ENCODE measurements at regions not wholly inside any gene's neighbourhood (a gene's known extent, or its start where the extent isn't known, plus 50 kb on each side); places are given as distances from the start of the nearest gene placed in this dataset.
"Not testable (repeated sequence)": the region's sequence is repeated elsewhere in the genome, so short reads cannot be mapped to it uniquely, and the experiment has no call there.

DNA sequence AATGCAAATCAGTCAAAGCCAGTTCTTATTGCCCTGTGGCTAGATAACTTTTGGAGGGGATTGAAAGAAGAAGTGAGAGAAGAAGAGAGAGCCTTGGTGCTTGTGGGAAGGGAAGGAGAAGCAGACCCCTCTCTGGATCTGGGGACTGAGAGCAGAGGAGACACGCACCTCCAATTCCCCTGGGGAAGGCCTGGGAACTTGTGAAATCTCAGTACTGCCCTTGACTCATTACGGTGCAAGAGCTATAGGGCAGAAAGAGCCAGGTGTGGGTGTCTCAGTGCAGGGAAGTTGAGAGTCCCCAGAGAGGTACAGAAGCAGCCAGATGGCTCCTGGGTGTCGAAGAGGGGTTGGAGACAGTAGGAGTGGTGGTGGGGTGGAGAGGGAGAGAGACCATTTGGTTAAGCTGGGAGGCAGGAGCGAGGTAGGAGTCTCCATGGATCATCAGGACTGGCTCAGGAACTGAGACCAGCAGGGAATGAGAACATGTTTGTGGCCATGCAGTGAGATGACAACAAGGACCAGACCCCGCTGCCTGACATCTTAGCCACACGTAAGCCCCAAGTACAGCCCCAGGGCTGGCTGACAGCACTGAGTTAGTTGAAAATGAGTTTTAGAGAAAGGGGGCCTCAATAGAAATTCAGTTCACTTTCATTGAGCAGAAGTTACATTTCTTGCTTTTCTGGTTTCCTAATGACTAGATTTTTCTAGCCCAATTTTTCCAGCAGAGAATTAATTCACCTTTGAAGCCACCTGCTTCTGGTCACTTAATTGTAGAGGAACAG lies 238.2 kb downstream of the BUB3 start:
- no peak overlapping the region for H3K27ac Mint-ChIP-seq
- ATAC-seq: peak; percentile 94
- no peak overlapping the region for H3K4me3 Mint-ChIP-seq
- H3K9me3 Mint-ChIP-seq: peaks cover 3% of the 10 kb centered on the region
- no peaks in the 10 kb centered on the region for H3K27me3 Mint-ChIP-seq
- H3K4me1 Mint-ChIP-seq: peaks cover 5% of the 10 kb centered on the region
- peaks cover 10% of the 10 kb centered on the region for H3K36me3 Mint-ChIP-seq

GRCh38 chr10:123393170-123393569 lies 239.0 kb downstream of the BUB3 start:
- Mint-ChIP-seq H3K27ac (no peak overlapping the region), H3K4me3 (no peak overlapping the region), H3K9me3 (no peaks in the 10 kb centered on the region), H3K27me3 (no peaks in the 10 kb centered on the region), H3K4me1 (peaks cover 13% of the 10 kb centered on the region), H3K36me3 (peaks cover 6% of the 10 kb centered on the region)
- ATAC-seq: no peak

DNA sequence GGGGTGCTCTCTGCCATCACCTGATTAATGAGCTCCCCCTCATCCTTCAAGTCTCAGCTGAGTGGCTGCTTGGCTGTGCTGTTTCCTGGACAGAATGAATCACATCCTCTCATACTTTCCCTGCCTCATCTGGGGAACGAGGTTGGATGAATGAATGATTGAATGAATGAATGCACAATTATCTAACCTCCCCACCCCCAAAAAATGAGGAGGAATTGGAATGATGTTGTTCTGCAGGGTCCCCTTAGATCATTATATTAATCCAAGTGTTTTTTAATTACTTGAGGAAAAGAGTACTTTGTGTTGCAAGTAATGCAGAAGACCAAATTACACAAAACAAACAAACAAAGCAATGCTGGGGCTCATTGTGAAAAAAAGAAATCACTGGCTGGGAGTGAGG lies 240.2 kb downstream of the BUB3 start:
- no peak overlapping the region for H3K27ac Mint-ChIP-seq
- H3K9me3 Mint-ChIP-seq: no peaks in the 10 kb centered on the region
- no peak overlapping the region for H3K4me3 Mint-ChIP-seq
- no peaks in the 10 kb centered on the region for H3K27me3 Mint-ChIP-seq
- H3K4me1 Mint-ChIP-seq: peaks cover 22% of the 10 kb centered on the region
- peaks cover 3% of the 10 kb centered on the region for H3K36me3 Mint-ChIP-seq
- ATAC-seq: no peak

DNA sequence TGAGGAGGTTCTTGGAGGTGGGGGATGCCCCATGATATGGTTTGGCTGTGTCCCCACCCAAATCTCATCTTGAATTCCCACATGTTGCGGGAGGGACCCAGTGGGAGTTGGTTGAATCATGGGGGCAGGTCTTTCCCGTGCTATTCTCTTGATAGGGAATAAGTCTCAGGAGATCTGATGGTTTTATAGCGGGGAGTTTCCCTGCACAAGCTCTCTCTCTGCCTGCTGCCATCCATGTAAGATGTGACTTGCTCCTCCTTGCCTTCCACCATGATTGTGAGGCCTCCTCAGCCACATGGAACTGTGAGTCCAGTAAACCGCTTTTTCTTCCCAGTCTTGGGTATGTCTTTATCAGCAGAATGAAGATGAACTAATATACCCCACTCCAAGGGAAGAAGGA lies 241.0 kb downstream of the BUB3 start:
- not testable (repeated sequence) for H3K27ac Mint-ChIP-seq, H3K36me3 Mint-ChIP-seq, H3K9me3 Mint-ChIP-seq, H3K4me3 Mint-ChIP-seq, H3K27me3 Mint-ChIP-seq, ATAC-seq
- H3K4me1 Mint-ChIP-seq: peaks cover 31% of the 10 kb centered on the region

DNA sequence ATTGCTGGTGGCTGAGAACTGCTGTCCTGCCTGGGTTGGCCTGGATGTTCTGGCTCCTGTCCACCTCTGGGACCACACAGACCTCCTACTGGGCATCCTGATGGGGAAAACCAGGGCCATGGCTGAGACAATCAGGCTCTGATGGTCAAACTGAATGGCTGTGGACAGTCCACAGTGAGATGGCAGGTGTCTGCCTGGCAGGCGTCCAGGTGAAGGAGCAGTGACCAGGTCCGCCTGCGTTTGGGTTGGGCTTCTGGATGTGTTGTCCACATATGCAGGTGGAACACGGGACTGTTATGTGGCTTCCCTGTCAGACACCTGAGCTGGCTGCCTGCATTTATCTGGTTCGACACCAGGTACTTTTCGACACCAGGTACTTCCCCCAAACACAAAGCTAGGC lies 241.7 kb downstream of the BUB3 start:
- Mint-ChIP-seq H3K36me3 (peaks cover 6% of the 10 kb centered on the region), H3K27me3 (no peaks in the 10 kb centered on the region), H3K27ac (no peak overlapping the region), H3K9me3 (peaks cover 4% of the 10 kb centered on the region), H3K4me3 (no peak overlapping the region), H3K4me1 (peaks cover 37% of the 10 kb centered on the region)
- ATAC-seq: no peak

DNA sequence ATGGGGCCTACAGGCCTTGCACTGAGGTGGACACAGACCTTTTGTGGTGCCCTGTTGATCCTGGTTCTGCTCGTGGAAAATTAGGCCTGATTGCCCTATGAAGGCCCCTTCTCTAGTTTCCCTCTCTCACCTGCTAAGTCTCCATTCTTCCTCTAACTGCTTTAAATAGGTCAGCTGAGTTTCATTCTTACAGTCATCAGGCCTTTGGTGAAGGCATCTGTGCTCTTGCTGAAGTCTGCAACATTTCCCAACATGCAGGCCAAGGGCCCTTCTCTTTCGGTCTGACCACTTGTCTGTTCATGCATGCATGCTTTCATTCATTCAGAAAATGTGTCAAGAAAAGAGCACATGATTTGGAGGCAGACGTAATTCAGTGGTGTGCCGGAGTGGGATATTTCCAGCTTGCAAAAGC lies 244.0 kb downstream of the BUB3 start:
- Mint-ChIP-seq H3K36me3 (peaks cover 6% of the 10 kb centered on the region), H3K27me3 (no peaks in the 10 kb centered on the region), H3K4me1 (peaks cover 59% of the 10 kb centered on the region), H3K4me3 (no peak overlapping the region), H3K9me3 (peaks cover 4% of the 10 kb centered on the region), H3K27ac (peak overlapping the region; percentile 73)
- ATAC-seq: peak; percentile 86

DNA sequence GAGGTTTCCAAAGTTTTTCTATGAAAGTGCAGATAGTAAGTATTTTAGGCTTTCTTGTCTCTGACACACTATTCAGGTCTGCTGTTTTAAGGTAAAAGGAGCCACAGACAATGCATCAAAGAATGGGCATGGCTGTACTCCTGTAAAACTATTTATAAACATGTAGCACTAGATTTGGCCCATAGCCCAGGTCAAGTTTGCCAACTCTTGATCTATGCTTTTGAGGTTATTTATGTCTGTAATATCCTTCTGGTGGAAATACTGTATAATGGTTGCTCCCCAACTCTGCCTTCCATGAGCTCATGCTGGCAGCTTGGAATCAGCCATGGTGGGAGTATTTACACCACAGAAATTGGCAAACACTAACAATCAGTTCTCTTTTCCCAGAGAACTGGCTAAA lies 244.6 kb downstream of the BUB3 start:
- Mint-ChIP-seq H3K36me3 (peaks cover 6% of the 10 kb centered on the region), H3K27me3 (no peaks in the 10 kb centered on the region), H3K4me1 (peaks cover 61% of the 10 kb centered on the region), H3K9me3 (peaks cover 4% of the 10 kb centered on the region), H3K4me3 (no peak overlapping the region), H3K27ac (peak overlapping the region; percentile 73)
- ATAC-seq: no peak

DNA sequence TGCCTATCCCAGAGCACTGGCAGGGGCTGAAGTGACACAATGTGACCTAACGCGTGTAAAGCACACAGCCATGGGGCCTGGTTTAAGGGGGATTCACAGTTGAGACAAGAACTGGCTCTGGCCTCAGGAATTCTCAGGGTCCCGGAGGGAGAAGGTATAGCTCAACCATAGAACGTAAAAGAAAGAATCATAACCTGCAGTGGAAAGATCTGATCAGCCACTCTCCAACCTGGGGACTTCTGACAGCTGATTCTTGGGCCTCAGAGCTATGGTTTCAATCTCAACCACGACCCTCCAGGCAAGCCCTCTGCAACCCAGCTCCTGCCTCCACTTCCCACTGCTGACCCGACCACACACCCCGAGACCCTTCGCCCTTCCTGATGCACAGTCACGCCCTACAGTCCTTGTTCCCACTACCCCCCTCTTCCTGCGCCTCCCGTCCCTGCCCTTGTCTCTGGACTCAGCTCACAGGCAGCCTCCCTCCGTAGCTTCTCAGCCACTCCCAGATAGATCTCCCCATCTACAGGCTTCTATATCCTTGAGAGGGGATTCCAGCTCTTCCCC lies 245.2 kb downstream of the BUB3 start:
- H3K4me1 Mint-ChIP-seq: peaks cover 61% of the 10 kb centered on the region
- H3K27ac Mint-ChIP-seq: peak overlapping the region; percentile 73
- H3K27me3 Mint-ChIP-seq: no peaks in the 10 kb centered on the region
- peaks cover 7% of the 10 kb centered on the region for H3K36me3 Mint-ChIP-seq
- no peak for ATAC-seq
- peaks cover 6% of the 10 kb centered on the region for H3K9me3 Mint-ChIP-seq
- no peak overlapping the region for H3K4me3 Mint-ChIP-seq

- no peak for ATAC-seq
- Mint-ChIP-seq H3K27ac (peak overlapping the region; percentile 7), H3K9me3 (peaks cover 14% of the 10 kb centered on the region), H3K4me3 (no peak overlapping the region), H3K36me3 (peaks cover 16% of the 10 kb centered on the region), H3K27me3 (no peaks in the 10 kb centered on the region), H3K4me1 (peaks cover 60% of the 10 kb centered on the region)
Observed at GRCh38 chr10:123402021-123402420, 247.8 kb downstream of the BUB3 start.

GRCh38 chr10:123402656-123403055 lies 248.5 kb downstream of the BUB3 start:
- Mint-ChIP-seq H3K4me1 (peaks cover 54% of the 10 kb centered on the region), H3K36me3 (peaks cover 16% of the 10 kb centered on the region)

GRCh38 chr10:123404357-123404756 lies 250.2 kb downstream of the BUB3 start:
- H3K27ac Mint-ChIP-seq: no peak overlapping the region

More at GRCh38 chr10:123402656-123403055, 248.5 kb downstream of the BUB3 start:
- Mint-ChIP-seq H3K9me3 (peaks cover 14% of the 10 kb centered on the region), H3K4me3 (no peak overlapping the region), H3K27ac (peak overlapping the region; percentile 7), H3K27me3 (no peaks in the 10 kb centered on the region)
- peak; percentile 93 for ATAC-seq

DNA sequence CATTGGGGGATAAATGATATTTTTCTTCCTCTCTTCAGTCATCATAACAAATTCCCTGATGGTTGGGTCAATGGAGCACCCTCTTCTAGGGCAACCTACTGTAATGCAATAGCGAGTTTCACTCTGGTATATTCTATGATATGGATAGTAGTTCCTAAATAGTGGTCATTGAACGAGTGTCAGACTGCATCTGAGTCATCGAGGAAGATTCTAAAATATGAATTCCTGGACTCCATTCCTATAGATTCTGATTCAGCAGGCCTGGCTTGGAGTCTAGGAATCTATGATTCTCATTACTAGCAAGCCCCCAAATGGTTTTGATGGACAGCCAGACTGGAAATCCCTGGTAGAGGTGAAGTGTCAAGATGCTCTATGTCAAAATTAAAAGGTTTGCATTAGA lies 254.5 kb downstream of the BUB3 start:
- Mint-ChIP-seq H3K36me3 (peaks cover 10% of the 10 kb centered on the region), H3K27me3 (no peaks in the 10 kb centered on the region), H3K27ac (no peak overlapping the region), H3K4me1 (no peaks in the 10 kb centered on the region), H3K4me3 (no peak overlapping the region), H3K9me3 (peaks cover 10% of the 10 kb centered on the region)
- ATAC-seq: no peak

More at GRCh38 chr10:123404357-123404756, 250.2 kb downstream of the BUB3 start:
- no peak for ATAC-seq
- Mint-ChIP-seq H3K4me3 (no peak overlapping the region), H3K36me3 (peaks cover 16% of the 10 kb centered on the region), H3K4me1 (peaks cover 40% of the 10 kb centered on the region), H3K9me3 (peaks cover 14% of the 10 kb centered on the region), H3K27me3 (no peaks in the 10 kb centered on the region)

GRCh38 chr10:123409426-123409825 lies 255.2 kb downstream of the BUB3 start:
- no peak overlapping the region for H3K27ac Mint-ChIP-seq
- peaks cover 8% of the 10 kb centered on the region for H3K36me3 Mint-ChIP-seq
- no peaks in the 10 kb centered on the region for H3K4me1 Mint-ChIP-seq
- ATAC-seq: no peak
- H3K27me3 Mint-ChIP-seq: no peaks in the 10 kb centered on the region
- H3K9me3 Mint-ChIP-seq: peaks cover 7% of the 10 kb centered on the region
- no peak overlapping the region for H3K4me3 Mint-ChIP-seq

DNA sequence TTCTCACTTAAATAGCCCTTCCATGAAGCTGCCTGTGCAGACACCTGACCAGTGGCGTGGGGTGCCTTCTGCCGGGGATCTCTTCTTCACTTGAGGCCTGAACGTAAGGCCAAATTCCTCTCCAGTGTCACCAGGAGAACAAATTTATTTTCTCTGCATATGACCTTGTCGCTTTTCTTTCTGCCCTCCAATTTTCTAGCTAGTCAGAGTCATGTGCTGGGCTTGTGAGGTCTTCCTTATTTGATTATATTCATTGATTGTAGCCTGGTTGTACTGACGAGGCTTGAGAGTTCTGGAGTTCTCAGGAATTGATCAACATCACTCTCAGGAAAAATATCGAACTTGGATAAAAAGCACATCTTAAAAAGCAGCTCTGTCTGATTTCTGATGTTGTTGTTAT lies 255.7 kb downstream of the BUB3 start:
- no peak overlapping the region for H3K27ac Mint-ChIP-seq
- peaks cover 3% of the 10 kb centered on the region for H3K9me3 Mint-ChIP-seq
- no peaks in the 10 kb centered on the region for H3K27me3 Mint-ChIP-seq
- H3K4me1 Mint-ChIP-seq: no peaks in the 10 kb centered on the region
- peaks cover 6% of the 10 kb centered on the region for H3K36me3 Mint-ChIP-seq
- ATAC-seq: no peak
- H3K4me3 Mint-ChIP-seq: no peak overlapping the region

DNA sequence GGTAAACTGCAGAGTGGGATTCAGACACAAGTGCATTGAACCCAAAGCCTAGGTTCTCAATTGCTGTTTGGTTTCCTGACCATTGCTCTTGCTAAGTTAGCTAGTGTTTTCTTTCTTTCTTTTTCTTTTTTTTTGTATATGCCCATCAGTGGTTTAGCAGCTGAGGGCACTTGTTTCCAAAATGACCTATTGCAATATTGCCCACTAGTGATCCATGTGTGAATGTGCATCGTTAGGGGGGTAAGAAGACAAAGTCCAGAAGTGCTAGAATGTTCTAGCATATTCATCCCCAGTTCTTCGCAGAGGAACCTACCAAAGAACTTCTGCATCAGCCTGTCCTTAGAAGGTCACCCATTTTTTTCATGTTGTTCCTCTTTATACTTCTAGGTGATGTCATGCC lies 252.8 kb upstream of the GPR26 start:
- H3K27me3 Mint-ChIP-seq: no peaks in the 10 kb centered on the region

DNA sequence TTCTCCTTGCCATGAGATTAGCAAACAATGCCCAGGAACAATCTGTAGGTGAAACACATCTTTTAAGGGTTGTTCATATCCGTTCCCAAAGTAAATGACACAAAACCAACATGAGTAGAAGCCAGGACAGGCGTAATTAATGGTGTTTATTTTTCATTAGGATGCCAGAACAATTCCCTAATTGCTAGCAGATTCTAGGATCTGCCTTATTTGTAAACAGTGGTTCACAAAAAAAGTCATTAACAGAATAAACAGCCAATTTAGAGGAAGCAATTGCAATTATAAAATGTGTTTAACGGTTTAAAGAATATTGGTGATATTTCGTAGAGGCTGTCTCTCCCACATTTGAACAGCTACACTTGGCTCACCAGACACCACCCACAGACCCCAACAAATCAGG lies 250.6 kb upstream of the GPR26 start:
- H3K36me3 Mint-ChIP-seq: no peaks in the 10 kb centered on the region
- no peak overlapping the region for H3K4me3 Mint-ChIP-seq
- H3K9me3 Mint-ChIP-seq: no peaks in the 10 kb centered on the region
- ATAC-seq: no peak
- H3K4me1 Mint-ChIP-seq: no peaks in the 10 kb centered on the region
- no peaks in the 10 kb centered on the region for H3K27me3 Mint-ChIP-seq
- H3K27ac Mint-ChIP-seq: no peak overlapping the region

More for the DNA sequence above, 252.8 kb upstream of the GPR26 start:
- ATAC-seq: no peak
- H3K27ac Mint-ChIP-seq: no peak overlapping the region
- no peaks in the 10 kb centered on the region for H3K4me1 Mint-ChIP-seq
- H3K36me3 Mint-ChIP-seq: no peaks in the 10 kb centered on the region
- H3K4me3 Mint-ChIP-seq: no peak overlapping the region
- H3K9me3 Mint-ChIP-seq: no peaks in the 10 kb centered on the region
